Smooth muscle cell of the brain vasculature (primary cell): ENCODE measurements at regions not wholly inside any gene's neighbourhood (a gene's known extent, or its start where the extent isn't known, plus 50 kb on each side); places are given as distances from the start of the nearest gene placed in this dataset.
"Not testable (repeated sequence)": the region's sequence is repeated elsewhere in the genome, so short reads cannot be mapped to it uniquely, and the experiment has no call there.

Experiments used
- DNase-seq: peaks from one replicate; pipeline ENCODE4 v3.0.0-alpha.2; 2012; ENCODE audit warnings: low read depth, low spot score

DNA sequence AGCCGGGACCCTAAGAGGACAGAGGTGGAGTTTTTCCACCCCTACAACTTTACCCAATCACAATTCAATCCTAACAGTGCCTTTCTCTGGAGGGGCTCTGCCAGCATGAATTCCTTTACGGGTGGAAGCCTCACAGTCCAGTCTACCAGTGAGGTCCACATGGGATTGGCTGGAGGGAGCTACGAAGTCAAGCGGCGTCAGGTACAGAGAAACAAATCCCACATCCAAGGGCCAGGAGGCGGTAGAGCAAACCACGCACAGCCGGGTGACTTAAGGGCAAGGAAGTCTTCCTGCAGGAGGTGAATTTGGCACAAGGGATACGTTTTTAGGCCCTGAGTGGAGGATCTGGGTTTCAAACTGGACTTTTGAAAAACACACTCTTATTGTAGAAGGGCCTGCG lies 199.6 kb downstream of the UQCRFS1 start:
- DNase-seq, result no peak

DNA sequence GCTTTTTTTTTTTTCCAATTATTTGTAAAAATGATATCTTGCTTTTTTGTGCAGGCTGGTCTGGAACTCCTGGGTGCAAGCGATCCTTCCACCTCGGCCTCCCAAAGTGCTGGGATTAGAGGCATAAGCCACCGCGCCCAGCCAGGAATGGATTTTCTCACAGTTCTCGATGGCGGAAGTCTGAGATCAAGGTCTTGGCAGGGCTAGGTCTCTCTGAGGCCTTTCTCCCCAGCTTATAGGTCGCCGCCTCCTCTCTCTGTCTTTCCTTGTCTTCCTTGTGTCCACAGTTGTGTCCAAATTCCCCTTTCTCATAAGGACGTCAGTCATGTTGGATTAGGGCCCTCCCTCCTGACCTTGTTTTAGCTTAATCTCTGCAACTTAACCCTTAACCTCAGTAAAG lies 200.5 kb downstream of the UQCRFS1 start:
- DNase-seq, result no peak

DNA sequence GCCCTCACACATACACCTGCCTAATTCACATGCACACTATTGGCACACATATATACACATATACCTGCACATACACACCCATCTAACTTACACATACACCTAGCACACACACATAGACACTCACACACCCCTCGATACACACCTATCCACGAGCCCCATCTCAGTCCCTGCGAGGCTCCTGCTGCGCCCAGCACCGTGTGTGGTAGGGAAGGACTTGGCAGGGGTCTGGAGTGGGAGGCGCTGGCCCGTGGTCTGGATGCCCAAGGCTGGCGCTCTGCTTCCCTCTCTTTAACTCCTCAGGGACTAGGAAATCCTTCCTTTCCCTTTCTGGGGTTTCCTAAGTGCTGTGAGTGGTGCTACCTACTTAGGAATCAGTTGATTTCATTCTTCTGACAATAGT lies 202.7 kb downstream of the UQCRFS1 start:
- no peak for DNase-seq

DNA sequence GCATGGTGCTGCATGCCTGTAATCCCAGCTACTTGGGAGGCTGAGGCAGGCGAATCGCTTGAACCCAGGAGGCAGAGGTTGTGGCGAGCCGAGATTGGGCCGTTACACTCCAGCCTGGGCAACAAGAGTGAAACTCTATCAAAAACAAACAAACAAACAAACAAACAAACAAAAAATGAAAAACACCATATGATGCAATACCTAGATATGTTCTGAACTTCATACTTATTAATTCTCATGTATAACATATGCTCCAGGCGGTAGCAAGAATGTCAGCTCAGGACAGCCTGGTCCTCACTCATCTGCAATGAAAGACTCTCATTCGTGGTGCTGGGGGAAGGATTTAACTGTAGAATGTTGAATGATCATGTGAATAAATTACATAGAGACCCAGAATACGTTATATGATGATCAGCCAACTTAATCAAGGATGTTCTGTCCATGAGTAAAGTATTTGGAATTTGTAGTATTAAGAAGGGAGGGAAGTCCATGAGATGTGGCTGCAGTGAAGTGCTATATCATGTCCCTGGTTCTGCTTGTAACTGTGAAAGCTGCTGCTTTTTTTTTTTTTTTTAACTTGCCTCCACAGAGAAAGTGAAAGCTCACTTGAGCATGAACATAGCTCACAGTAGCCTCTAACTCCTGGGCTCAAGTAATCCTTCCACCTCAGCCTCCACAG lies 206.8 kb downstream of the UQCRFS1 start:
- no peak for DNase-seq

DNA sequence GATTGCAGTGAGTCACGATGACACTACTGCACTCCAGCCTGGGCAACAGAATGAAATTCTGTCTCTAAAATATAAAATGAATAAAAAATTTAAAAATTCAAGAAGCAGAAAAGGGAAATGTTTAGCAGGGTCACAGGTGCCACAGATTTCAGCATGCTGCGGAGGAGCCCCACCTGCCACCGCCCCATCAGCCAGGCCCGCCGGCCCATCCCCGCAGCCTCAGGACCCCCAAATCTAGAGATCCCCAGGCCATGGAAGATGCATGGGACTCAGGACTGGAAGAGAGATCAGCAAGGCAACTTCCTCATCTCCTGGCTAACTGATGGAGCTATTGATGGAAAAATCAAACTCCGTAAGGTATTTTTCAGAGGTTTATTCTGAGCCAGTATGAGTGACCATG lies 208.2 kb downstream of the UQCRFS1 start:
- no peak for DNase-seq

DNA sequence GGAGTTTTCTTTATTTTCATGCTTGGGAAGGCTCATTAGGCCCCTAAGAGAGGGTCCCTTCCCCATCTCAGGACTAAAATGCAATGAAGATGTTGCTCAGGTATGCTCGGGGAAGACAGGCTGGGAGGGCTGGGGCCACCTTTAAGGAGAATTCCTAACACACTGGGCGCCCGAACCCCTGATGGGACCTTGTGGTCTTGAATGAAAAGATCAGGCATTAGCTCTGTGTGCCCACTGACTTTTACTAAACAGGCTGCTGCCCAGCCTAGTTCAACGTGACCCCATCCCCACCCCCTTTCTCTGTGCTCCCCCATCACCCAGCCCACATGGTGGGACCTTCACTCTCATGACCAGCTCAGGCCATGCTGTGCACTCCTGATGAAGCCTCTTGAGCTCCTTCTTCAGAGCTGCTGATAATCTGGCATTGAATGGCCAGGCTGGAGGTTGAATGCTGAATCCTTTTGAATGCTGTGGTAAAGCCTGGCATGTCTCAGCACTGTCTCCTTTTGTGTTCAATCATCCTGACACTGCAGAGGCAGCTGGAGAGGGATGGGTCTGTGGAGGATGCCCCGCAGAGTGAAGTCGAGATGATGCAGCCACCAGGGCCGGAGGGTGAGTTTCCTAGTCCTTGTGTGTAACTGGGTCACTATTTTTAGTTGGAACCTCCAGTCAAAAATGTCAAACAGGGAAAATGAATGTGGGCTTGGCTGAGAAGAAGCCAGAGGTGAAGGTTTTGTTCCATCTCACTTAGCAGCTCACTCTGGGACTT lies 209.1 kb downstream of the UQCRFS1 start:
- no peak for DNase-seq

DNA sequence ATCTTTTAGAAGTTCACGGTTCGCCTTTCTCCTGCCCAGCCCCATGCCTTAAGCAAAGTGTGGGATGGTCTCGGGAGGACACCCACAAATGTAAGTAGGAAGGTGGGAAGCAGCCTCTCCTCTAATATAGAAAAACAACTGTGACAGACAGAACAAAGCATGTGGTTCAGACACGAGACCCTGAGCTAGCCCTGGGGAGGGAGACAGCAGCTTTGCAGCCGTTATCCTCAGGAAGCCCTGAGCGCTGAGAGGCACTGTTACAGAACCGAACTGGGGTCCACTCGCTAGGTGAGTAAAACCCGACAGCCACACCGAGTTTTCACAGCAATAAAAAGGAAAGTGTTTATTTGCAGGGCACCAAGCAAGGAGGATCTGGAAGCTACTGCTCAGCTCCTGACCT lies 210.6 kb downstream of the UQCRFS1 start:
- no peak for DNase-seq

DNA sequence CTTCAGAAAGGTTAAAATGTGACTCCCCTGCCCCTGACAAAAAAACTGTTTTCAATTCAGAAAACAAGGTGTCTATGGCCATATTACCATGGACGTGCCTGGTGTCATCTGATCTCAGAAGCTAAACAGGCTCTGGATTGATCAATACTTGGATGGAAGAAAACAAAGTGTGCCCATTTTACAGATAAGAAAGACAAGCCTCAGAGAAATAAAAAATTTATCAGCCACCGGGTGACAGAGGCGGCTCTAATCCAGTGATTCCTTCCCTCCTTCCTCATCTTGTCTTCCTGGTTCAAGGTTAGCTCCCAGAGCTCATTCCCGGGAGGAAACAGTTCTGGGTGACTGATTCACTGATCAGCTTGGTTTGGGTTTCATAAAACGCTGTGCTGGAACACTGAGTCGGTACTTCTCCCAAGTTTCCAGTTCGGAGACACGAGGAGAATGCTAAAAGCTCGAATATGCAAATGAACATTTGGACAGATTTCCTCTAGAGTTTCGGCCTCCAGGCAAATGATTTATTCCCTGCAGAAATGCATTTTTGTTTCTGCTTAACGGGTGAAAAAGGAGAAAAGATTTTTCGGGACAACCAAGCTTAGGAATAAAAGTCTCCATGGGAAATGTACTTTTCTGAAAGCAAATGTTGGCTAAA lies 211.2 kb downstream of the UQCRFS1 start:
- no peak for DNase-seq

DNA sequence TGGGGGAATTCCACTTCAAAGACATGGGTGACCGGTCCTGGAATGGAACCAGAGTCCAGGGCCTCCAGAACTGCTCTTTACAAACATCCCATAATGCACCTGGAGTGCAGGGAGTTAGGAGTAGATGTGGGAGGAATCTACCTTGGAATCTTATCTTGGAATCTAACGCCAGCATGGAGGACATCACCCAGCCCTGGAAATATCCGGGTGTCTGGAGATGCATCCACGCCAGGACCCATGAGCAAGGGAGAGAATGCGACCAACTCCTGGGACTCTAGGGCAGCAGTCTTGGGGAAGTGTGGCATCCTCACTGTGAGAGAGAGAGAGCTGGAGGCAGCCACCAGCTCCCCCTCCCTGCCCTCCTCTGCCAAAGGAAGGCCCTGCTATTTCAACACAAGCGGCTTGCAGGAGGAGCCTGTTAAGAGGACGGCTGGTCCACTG lies 211.8 kb downstream of the UQCRFS1 start:
- DNase-seq, result no peak

DNA sequence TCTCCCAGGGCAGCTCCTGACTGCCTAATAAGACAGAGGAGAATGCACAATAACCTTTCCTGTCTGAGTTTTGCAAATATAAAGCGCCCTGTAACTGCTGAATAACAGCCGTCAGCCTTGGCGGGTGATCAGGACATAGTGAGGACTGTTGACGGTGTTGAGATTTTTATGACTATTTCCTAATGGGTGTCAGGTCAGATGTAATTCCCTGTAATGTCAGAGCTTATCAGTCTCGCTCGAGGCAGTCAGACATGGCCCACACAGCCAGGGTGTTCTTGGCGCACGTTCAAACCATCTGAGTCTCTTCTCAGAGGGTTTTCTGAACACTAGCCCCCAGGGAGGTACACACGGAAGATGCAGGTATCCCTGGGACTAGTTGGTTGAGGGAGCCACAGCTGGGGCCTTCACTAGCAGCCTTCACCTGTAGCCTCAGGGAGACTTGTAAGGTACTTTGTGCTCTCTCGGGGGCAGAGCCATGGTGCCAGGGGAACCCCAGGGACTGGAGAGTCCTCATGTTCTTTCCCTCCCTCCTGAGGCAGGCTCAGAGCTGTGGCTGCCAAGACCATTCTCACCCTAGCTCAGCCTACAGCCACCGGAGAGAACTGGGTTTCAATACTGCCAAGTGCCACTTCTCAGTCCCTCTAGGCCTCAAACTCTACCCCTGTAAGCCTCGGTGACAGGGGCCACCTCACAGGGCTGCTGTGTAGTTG lies 213.1 kb downstream of the UQCRFS1 start:
- DNase-seq, result no peak

DNA sequence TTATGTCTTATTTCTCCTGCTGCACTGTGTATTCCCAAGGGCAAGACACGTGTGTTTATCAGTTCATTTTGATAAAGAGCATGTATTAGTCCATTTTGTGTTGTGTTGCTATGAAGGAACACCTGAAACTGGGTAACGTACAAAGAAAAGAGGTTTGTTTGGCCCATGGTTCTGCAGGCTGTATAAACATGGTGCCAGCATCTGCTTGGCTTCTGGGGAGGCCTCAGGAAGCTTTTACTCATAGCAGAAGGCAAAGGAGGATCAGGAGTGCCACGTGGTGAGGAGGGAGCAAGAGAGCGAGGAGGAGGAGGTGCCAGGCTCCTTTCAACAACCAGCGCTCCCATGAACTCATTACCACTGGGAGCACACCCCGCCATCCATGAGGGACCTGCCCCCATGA lies 214.0 kb downstream of the UQCRFS1 start:
- DNase-seq, result no peak

DNA sequence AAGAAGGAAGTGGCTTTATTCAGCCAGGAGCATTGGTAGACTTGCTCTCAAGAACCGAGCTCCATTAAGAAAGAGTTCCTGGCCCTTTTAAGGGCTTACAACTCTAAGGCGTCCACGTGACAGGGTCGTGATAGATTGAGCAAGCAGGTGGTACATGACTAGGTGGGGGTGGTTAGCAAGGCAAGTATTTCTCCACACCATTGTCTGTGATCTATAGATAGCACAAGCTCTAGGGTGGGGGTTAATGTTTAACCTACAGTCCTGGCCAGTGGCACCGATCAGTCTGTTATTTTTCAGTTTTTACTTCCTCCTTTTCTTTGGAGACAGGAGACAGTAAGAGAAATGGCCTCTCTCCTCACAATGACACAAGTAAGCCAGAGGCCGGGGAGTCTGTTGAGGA lies 215.1 kb downstream of the UQCRFS1 start:
- not testable (repeated sequence) for DNase-seq

DNA sequence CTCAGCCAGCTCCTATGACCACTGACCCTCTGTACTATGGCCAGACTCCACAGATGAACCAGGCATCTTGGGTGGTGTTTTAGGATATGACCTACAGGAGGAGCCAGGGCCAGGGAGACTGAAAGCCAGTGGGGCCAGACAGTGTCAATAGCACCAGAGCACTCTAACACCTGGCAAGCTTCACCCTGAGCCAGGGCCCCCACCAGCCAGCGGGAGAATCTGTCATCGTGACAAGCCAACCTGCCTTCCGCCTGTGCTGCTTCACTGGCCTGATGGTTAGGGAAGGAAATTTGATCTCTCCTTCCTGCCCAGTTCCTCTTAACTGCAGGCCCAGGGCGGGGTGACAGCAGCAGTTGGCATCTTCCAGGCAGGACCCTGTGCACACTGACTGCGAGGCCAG lies 222.4 kb downstream of the UQCRFS1 start:
- no peak for DNase-seq

DNA sequence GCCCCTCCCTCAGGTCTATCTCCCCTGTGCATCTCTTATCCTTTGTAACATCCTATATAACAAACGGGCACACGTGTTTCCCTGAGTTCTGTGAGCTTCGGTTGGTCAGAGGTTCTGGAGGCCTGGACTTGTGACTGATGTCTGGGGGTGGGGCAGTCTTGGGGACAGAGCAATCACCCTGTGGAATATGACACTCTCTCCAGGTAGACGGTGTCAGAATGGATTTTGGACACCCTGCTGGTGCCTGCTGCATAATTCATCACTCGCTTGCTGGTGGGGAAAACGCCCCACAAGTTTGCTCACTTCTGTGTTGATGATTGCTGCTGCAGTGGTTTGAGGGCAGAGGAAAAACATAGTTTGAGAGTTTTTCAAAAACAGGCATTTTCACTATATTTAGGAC lies 223.2 kb downstream of the UQCRFS1 start:
- DNase-seq, result no peak

DNA sequence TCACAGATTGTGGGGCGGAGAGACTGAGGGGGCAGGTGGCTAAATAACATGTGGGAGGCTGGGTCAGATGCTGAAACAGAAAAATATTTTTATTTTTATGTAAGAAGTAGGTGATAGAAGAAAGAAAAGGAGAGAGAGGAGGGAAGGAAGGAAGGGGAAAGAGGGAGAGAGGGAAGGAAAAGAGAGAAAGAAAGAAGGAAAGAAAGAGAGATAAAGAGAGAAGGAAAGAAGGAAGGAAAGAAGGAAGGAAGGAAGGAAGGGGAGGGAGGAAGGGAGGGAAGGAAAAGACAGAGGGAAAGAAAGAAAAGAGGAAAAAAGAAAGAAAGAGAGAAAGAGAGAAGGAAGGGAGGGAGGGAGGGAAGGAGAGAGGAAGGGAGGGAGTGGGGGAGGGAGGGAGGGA lies 224.9 kb downstream of the UQCRFS1 start:
- DNase-seq, result no peak

DNA sequence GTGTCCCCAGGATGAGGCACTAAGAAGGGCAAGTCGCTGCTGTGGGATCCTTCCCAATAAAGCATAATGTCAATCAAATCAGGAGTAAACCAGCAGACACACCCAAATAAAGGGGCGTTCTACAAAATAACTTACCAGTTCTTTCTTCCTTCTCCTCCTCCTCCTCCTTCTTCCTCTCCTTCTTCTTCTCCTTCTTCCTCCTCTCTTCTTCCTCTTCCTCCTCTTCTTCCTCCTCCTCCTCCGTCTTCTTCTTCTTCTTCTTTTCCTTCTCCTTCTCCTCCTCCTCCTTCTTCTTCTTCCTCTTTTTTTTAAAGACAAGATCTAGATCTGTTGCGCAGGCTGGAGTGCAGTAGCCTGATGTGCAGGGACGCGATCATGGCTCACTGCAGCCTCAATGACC lies 225.8 kb downstream of the UQCRFS1 start:
- no peak for DNase-seq

DNA sequence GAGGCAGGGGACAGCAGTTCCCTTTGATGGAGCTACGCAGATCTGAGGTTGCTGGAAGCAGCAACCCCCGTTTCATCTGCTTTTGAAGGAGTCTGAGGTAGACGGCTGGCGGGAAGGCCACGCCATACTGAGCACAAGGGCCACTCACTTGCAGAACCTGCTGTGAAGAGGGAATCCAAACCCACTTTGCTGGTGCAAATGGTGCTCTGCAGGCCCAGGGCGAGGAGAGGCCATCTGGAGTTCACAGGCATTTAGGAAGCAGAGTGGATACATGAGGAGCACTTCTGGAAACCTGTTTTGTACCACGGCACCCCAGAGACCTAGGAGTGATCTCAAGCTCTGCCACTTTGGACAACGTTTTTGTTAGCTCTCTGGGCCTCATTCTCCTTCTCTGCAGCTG lies 227.8 kb downstream of the UQCRFS1 start:
- DNase-seq, result no peak

DNA sequence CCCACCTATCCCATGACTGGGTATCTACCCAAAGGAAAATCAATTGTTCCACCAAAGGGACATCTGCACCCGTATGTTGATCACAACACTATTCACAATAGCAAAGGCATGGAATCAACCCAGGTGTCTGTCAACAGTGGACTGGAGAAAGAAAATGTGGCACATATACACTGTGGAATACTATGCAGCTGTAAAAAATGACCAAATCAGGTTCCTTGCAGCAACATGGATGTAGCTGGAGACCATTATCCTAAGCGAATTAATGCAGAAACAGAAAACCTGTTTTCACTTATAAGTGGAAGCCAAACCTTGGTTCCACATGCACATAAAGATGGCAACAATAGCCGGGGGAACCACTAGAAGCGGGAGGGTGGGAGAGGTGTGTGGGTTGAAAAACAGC lies 228.6 kb downstream of the UQCRFS1 start:
- no peak for DNase-seq

DNA sequence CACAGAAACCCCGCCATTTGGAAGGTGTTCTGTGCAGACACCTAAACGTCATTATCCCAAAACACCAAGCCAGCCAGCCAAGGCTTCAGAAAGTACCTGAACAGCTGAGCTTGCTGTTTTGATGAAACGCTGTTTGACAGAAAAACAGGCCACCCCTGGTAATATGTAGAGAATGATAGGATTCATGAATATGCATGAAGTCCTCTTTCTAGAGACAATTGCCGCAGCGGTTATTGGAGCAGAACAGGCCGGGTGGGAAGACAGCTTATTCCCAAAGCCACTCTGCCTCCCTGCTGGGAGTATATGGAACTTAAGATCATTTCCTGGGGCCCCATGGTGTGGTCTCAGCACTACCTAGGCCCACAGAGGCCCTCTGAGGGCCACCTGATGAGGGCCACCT lies 229.5 kb downstream of the UQCRFS1 start:
- no peak for DNase-seq

DNA sequence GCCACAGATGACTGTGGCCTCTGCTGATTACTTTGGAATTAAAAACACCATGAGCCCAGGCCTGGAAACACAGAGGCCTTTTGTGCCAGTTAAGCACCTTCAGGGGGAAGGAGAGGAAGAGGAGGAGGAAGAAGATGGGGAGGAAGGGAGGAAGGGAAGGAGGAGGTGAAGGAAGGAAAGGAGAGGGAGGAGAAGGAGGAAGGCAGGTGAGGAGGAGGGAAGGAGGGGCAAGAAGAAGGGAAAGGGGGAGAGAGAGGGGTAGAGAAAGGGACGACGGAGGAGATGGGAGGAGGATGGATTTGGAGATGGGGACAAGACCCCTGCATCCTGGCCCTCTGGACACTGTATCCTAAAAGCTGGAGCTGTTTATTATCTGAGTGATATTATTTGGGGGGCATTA lies 231.0 kb downstream of the UQCRFS1 start:
- DNase-seq, result no peak

DNA sequence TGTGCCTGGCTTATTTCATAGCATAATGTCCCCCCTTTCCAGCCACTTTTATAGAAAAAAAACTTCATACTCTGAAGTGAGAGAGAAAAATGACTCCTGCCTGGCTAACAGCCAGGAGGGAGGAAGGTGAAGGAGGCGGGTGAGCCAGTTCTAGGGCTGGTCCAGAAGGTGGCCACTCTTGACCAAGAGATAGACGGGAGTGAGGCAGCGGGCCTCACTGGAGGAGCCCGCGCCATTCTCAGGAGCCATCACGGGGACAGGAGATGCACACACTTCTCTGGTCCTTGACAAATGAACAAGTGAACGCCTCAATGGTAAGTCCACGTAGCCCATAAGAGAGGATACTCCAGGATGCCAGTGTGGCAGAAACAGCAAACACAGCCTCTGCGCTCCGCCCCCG lies 231.4 kb downstream of the UQCRFS1 start:
- DNase-seq, result no peak

DNA sequence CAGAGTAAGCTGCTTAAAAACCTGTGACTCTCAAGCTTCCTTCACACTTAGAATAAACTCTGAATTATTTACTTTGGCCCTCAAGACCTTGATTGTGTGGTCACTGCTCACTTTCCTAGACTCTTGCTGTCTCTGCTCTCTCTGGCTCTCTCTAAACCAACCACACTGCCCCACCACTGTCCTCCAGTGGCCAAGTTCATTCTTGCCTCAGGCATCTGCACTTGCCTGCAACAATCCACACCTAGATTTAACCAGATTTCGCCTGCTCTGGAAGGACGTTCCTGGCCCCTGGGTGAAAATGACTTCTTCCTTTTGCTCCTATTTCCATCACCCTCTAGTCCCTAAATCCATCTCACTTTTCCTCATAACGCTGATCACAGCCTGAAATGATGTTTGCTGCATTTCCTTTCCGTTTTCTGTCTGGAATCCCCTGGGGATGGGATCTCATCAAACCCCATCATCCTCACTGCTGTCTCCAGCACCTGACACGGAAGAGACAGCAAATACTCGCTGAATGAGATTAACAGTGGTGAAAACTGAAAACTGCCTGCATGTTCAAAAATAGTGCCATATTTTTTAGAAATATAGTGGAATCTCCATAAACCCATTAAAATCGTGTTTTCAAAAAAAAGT lies 232.6 kb downstream of the UQCRFS1 start:
- no peak for DNase-seq
